Sigmoid colon (tissue), 6 donors: ENCODE measurements at regions not wholly inside any gene's neighbourhood (a gene's known extent, or its start where the extent isn't known, plus 50 kb on each side); places are given as distances from the start of the nearest gene placed in this dataset.

ENCODE experiments used
- DNase-seq: peaks from one replicate; pipeline ENCODE4 v3.0.0-alpha.2; 2019
- H3K27ac ChIP-seq, 4 donors: fragments of 200-600 bp; sonication (generic); one replicate each; pipeline ENCODE4 v1.5.1; 2016 to 2019; ENCODE audit warnings: mild to moderate bottlenecking in 1 of 4
- H3K27me3 ChIP-seq, 3 donors: fragments of 200-600 bp; sonication (generic); one replicate each; pipeline ENCODE4 v1.5.1; 2019; ENCODE audit warnings: mild to moderate bottlenecking in 1 of 3
- H3K36me3 ChIP-seq, 4 donors: fragments of 200-600 bp; sonication (generic); one replicate each; pipeline ENCODE4 v1.5.1; 2016 to 2019
- H3K4me1 ChIP-seq, 4 donors: fragments of 200-600 bp; sonication (generic); one replicate each; pipeline ENCODE4 v1.5.1; 2017 to 2019
- H3K4me3 ChIP-seq, 4 donors: fragments of 200-600 bp; sonication (generic); one replicate each; pipeline ENCODE4 v1.5.1; 2017 to 2019; ENCODE audit warnings: mild to moderate bottlenecking in 2 of 4, moderate library complexity in 1 of 4
- H3K9me3 ChIP-seq, 4 donors: fragments of 200-600 bp in 3 of 4; sonication (generic) in 3 of 4; one replicate each; pipeline versions ENCODE4 v1.5.1 to v1.6.1; 2013 to 2019
- CTCF ChIP-seq, 4 experiments: fragments of 450-650 bp in 3 of 4; fragments of 200-600 bp in 1 of 4; IDR thresholded peaks; one replicate each; pipeline ENCODE4 v1.5.1; 2016 to 2019; ENCODE audit warnings: antibody characterized with exemption in 4 of 4, mild to moderate bottlenecking in 3 of 4, moderate library complexity in 2 of 4
- EP300 ChIP-seq, 4 donors: sonication (generic); formaldehyde crosslinking; IDR thresholded peaks; one replicate each; pipeline ENCODE4 v1.6.1; 2017; ENCODE audit warnings: antibody characterized with exemption in 4 of 4
- POLR2A ChIP-seq, 2 donors: fragments of 450-650 bp; IDR thresholded peaks; one replicate each; pipeline ENCODE4 v1.6.1; 2016; ENCODE audit warnings: antibody characterized with exemption in 2 of 2, mild to moderate bottlenecking in 2 of 2, moderate library complexity in 2 of 2
- POLR2AphosphoS5 ChIP-seq, 4 donors: sonication (generic); formaldehyde crosslinking; IDR thresholded peaks; one replicate each; pipeline ENCODE4 v1.6.1; 2017; ENCODE audit warnings: antibody characterized with exemption in 4 of 4
- WGBS, 2 donors: extraction: QIAGEN DNeasy Blood & Tissue Kit; methylation state at CpG; one replicate each; pipeline ENCODE4 v1.1.7; 2013; 5-methylcytosine and 5-hydroxymethylcytosine counted together
- intact Hi-C: fragments of 100-400 bp; cut with DNase I; formaldehyde crosslinking; loops from one replicate; pipeline ENCODE4 v1.15.1; 2023
- donor health status: healthy with polysubstance abuse.
- donor health status: healthy.

- H3K9me3 ChIP-seq: no peaks in the 10 kb centered on the region
- intact Hi-C loops: no loop called here
- H3K4me3 ChIP-seq: no peak overlapping the region
- no peak for TF ChIP-seq EP300 (IDR thresholded peaks at IDR 0.05)
- no peak for TF ChIP-seq POLR2AphosphoS5 (IDR thresholded peaks at IDR 0.05)
- TF ChIP-seq POLR2A (IDR thresholded peaks at IDR 0.05): no peak
- no peak for TF ChIP-seq CTCF (IDR thresholded peaks at IDR 0.05)
- no peaks in the 10 kb centered on the region for H3K36me3 ChIP-seq
- H3K4me1 ChIP-seq: peaks cover 0 to 14% (median 6%) of the 10 kb centered on the region in 4 donors
- no peaks in the 10 kb centered on the region for H3K27me3 ChIP-seq
- WGBS, 2 donors: 50 to 57% methylated on average over 1 of the region's 1 CpG
- DNase-seq: no peak
- H3K27ac ChIP-seq: peak overlapping the region in 1 of 4 donors; percentile 1
Measured at GRCh38 chr13:62931853-62932252, 1516.2 kb upstream of the PCDH20 start.

DNA sequence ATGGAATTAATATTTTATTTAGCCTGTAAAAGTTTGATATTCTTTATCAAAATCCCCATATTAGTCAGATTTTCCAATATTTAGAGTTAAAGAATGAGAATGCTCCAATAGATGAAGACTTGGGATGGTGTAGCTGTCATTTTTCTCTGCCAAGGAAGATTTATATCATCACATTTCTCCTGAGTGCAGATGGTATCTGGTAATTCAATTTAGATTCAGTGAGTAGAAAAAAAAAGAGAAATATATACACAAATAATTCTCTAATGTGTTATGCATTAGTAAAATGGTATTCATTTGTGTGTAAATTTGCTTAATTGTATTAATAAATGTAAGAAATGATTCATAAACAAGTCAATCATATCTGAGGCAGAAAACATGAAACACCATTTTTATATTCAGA is 1508.7 kb upstream of the PCDH20 start:
- no peaks in the 10 kb centered on the region for H3K4me1 ChIP-seq
- intact Hi-C loops: no loop called here
- no peak for DNase-seq
- H3K36me3 ChIP-seq: no peaks in the 10 kb centered on the region
- H3K27ac ChIP-seq: no peak overlapping the region
- no peak for TF ChIP-seq EP300 (IDR thresholded peaks at IDR 0.05)
- no peak for TF ChIP-seq CTCF (IDR thresholded peaks at IDR 0.05)
- no peak for TF ChIP-seq POLR2A (IDR thresholded peaks at IDR 0.05)
- no peak for TF ChIP-seq POLR2AphosphoS5 (IDR thresholded peaks at IDR 0.05)
- no peak overlapping the region for H3K4me3 ChIP-seq
- H3K9me3 ChIP-seq: peaks cover 0 to 4% (median 0%) of the 10 kb centered on the region in 4 donors
- H3K27me3 ChIP-seq: no peaks in the 10 kb centered on the region

GRCh38 chr13:62920159-62920558 is 1504.5 kb upstream of the PCDH20 start:
- WGBS, 2 donors: 77 to 80% methylated on average over 2 of the region's 2 CpGs
- intact Hi-C loops: no loop called here
- H3K9me3 ChIP-seq: no peaks in the 10 kb centered on the region
- no peaks in the 10 kb centered on the region for H3K4me1 ChIP-seq
- DNase-seq: no peak
- no peak overlapping the region for H3K27ac ChIP-seq
- H3K27me3 ChIP-seq: no peaks in the 10 kb centered on the region
- H3K36me3 ChIP-seq: no peaks in the 10 kb centered on the region
- H3K4me3 ChIP-seq: no peak overlapping the region
- no peak for TF ChIP-seq EP300 (IDR thresholded peaks at IDR 0.05)
- TF ChIP-seq CTCF (IDR thresholded peaks at IDR 0.05): no peak
- no peak for TF ChIP-seq POLR2AphosphoS5 (IDR thresholded peaks at IDR 0.05)
- no peak for TF ChIP-seq POLR2A (IDR thresholded peaks at IDR 0.05)

DNA sequence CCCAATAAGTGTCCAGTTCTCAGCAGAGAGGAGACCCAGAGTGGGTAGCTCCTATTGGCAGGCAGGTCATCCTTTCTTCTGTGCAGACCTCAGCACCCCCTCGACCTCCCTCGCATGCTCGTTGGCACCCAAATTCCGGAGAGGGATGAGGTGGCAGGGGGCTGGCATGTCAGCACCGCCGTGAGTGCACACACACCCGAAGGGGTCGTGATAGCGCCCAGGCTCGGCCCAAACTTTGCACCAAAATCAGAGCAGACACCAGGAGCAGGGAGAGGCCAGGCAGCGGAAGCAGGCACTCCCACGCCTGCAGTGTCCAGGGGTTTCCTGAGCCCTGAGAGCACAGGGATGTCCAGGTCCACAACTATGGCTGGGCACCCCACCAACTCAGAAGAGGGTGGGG is 1503.8 kb upstream of the PCDH20 start:
- Histone ChIP-seq H3K4me3 (no peak overlapping the region), H3K9me3 (no peaks in the 10 kb centered on the region), H3K4me1 (no peaks in the 10 kb centered on the region), H3K36me3 (no peaks in the 10 kb centered on the region), H3K27ac (no peak overlapping the region), H3K27me3 (no peaks in the 10 kb centered on the region)
- WGBS, 2 donors: 88 to 92% methylated on average over 12 of the region's 12 CpGs
- DNase-seq: no peak
- TF ChIP-seq POLR2AphosphoS5 (IDR thresholded peaks at IDR 0.05) (no peak), EP300 (IDR thresholded peaks at IDR 0.05) (no peak), CTCF (IDR thresholded peaks at IDR 0.05) (no peak), POLR2A (IDR thresholded peaks at IDR 0.05) (no peak)
- intact Hi-C loops: no loop called here

DNA sequence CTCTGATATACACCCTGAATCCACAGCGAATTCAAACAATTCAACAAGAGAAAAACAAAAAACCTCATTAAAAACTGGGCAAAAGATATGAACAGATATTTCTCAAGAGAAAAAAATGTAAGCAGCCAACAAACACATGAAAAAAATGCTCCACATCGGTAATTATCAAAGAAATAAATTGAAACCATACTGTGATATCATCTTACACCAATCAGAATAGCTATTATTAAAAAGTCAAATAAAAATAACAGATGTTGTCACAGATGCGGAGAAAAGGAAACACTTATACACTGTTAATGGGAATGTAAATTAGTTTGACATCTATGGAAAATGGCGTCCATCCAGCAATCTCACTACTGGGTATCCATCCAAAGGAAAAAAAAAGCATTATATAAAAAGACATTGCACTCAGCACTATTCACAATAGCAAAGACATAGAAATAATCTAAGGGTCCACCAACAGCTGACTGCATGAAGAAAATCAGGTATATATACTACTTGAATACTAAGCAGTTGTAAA is 1495.0 kb upstream of the PCDH20 start:
- Histone ChIP-seq H3K27ac (no peak overlapping the region), H3K9me3 (no peaks in the 10 kb centered on the region), H3K27me3 (no peaks in the 10 kb centered on the region), H3K4me1 (no peaks in the 10 kb centered on the region), H3K36me3 (no peaks in the 10 kb centered on the region), H3K4me3 (no peak overlapping the region)
- DNase-seq: no peak
- WGBS, 2 donors: 82 to 83% methylated on average over 4 of the region's 4 CpGs
- TF ChIP-seq EP300 (IDR thresholded peaks at IDR 0.05): no peak
- TF ChIP-seq POLR2AphosphoS5 (IDR thresholded peaks at IDR 0.05): no peak
- TF ChIP-seq CTCF (IDR thresholded peaks at IDR 0.05): no peak
- no peak for TF ChIP-seq POLR2A (IDR thresholded peaks at IDR 0.05)
- intact Hi-C loops: no loop called here
